VCaP (cell line): ENCODE measurements at regions not wholly inside any gene's neighbourhood (a gene's known extent, or its start where the extent isn't known, plus 50 kb on each side); places are given as distances from the start of the nearest gene placed in this dataset.
A peak's percentile ranks its signal among the peaks of the same experiment; 100 is the strongest.

Experiments used
- H3K27ac ChIP-seq: fragments of 450-650 bp; 2 replicates; pipeline ENCODE4 v1.5.1; 2017
- CTCF ChIP-seq: fragments of 450-650 bp; conservative IDR thresholded peaks from 2 replicates; pipeline ENCODE4 v1.5.1; 2017; ENCODE audit warnings: mild to moderate bottlenecking, moderate library complexity

GRCh38 chr16:73277071-73277470, 229.1 kb upstream of the ZFHX3 start:
- no peak for TF ChIP-seq CTCF
- H3K27ac ChIP-seq, result no peak overlapping the region

GRCh38 chr16:73275448-73275847, 227.5 kb upstream of the ZFHX3 start:
- TF ChIP-seq CTCF, result no peak
- no peak overlapping the region for H3K27ac ChIP-seq

- no peak overlapping the region for H3K27ac ChIP-seq
- no peak for TF ChIP-seq CTCF
Measured at GRCh38 chr16:73275024-73275423, 227.1 kb upstream of the ZFHX3 start.

- no peak overlapping the region for H3K27ac ChIP-seq
- no peak for TF ChIP-seq CTCF
Measured at GRCh38 chr16:73274140-73274539, 226.2 kb upstream of the ZFHX3 start.

GRCh38 chr16:73268366-73268993, 220.6 kb upstream of the ZFHX3 start:
- 0 out of 2 replicates have a peak, but pooled peaks have one; percentile 10 for TF ChIP-seq CTCF
- no peak overlapping the region for H3K27ac ChIP-seq

- H3K27ac ChIP-seq, result no peak overlapping the region
- no peak for TF ChIP-seq CTCF
Measured at GRCh38 chr16:73265935-73266334, 218.0 kb upstream of the ZFHX3 start.

GRCh38 chr16:73265124-73265837, 217.4 kb upstream of the ZFHX3 start:
- H3K27ac ChIP-seq, result no peak overlapping the region
- no peak for TF ChIP-seq CTCF
